ENCODE measurements at regions not wholly inside any gene's neighbourhood (a gene's known extent, or its start where the extent isn't known, plus 50 kb on each side); places are given as distances from the start of the nearest gene placed in this dataset.
"Not testable (repeated sequence)": the region's sequence is repeated elsewhere in the genome, so short reads cannot be mapped to it uniquely, and the experiment has no call there.

DNA sequence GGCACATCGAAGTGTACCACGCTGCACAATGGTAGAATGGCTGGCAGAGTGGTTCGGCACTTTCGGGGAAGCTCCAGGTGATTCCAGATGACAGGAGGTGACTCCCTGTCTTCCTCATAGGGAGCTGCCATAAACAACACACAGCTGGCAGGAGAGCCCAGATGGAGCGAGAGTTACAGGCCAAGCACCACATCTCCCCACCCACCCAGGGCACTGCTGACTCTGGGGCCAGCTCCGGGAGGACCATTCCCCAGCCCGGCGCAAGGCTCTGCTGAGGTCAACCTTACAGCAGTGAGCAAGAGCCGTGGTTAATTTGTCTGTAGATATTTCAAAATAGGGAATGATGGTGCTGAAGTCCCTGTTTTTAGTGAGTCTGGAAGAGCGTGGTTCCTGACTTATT is 78.8 kb upstream of the HMGXB4 start:
- DNase-seq (ENCODE audit: extremely low read depth in 1 of 2, low read depth in 1 of 2): no peak

DNA sequence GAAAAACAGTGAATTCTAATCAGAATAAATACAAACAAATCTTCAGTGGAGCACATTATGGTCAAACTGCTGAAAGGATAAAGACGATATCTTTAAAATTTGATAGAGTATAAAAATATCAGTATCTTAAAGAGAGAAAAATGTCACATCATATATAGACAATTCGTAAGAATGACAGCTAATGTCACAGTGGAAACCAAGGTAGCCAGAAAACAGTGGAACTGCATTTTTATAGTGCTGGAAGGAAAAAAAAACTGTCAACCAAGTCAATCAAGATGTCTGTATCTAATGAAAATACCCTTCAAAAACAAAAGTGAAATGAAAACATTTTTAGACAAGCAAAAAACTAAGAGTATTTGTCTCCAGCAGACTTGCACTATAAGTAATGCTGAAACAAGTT is 73.4 kb upstream of the HMGXB4 start:
- no peak for DNase-seq (ENCODE audit: extremely low read depth in 1 of 2, low read depth in 1 of 2)

- no peak for DNase-seq (ENCODE audit: extremely low read depth in 1 of 2, low read depth in 1 of 2)
Measured at GRCh38 chr22:35186492-35186891, 70.8 kb upstream of the HMGXB4 start.

DNA sequence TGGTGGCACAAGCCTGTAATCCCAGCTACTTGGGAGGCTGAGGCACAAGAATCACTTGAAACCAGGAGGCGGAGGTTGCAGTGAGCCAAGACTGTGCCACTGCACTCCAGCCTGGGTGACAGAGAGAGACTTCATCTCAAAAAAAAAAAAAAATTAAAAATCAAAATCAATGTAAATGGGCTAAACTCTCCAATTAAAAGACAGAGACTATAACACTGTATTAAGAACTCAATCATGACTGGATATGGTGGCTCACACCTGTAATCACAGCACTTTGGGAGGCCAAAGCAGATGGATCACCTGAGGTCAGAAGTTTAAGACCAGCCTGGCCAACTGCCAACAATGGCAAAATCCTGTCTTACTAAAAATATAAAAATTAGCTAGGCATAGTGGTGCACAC is 68.4 kb upstream of the HMGXB4 start:
- not testable (repeated sequence) for DNase-seq (ENCODE audit: extremely low read depth in 1 of 2, low read depth in 1 of 2)

DNA sequence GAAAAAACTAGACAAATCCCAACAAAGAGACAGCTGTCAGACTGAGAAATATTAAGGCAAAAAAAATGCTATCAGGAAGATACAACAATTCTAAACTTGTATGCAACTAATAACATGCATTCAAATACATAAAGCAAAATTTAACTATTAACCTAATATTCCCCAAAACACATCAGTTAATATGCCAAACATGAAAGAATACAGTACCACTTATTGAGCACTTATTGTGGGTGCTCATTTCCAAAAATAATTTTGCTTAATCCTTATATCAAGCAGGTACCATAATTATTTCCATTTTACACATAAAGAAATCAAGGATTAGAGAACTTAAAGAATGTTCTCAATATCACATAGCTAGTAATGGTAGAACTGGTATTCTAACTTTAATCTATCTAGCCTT is 67.7 kb upstream of the HMGXB4 start:
- DNase-seq (ENCODE audit: extremely low read depth in 1 of 2, low read depth in 1 of 2): no peak

DNA sequence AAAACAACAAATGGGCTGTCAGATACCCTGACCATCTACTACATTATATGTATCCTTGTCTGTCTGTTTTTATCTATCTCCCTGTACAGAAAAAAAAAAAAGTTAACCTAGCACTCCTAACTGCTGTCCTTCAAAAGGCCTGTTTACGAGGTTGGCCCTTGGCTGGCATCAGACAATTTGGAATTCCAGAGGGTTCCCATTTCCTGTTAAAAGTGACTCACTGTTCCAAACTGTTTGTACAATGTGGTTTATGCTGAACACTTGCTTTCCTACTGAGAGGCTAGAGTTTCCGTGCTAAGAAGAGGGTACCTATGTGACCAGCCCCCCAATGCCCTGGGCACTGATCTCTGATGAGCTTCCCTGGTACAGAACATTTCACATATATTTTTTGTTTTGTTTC is 65.9 kb upstream of the HMGXB4 start:
- no peak for DNase-seq (ENCODE audit: extremely low read depth in 1 of 2, low read depth in 1 of 2)

- DNase-seq (ENCODE audit: extremely low read depth in 1 of 2, low read depth in 1 of 2): no peak
Measured at GRCh38 chr22:35192129-35192918, 65.0 kb upstream of the HMGXB4 start.

- no peak for DNase-seq (ENCODE audit: extremely low read depth in 1 of 2, low read depth in 1 of 2)
Measured at GRCh38 chr22:35195226-35195625, 62.1 kb upstream of the HMGXB4 start.

GRCh38 chr22:35195821-35196220 is 61.5 kb upstream of the HMGXB4 start:
- DNase-seq (ENCODE audit: extremely low read depth in 1 of 2, low read depth in 1 of 2): no peak

- DNase-seq (ENCODE audit: extremely low read depth in 1 of 2, low read depth in 1 of 2): no peak
Measured at GRCh38 chr22:35197071-35197470, 60.2 kb upstream of the HMGXB4 start.

DNA sequence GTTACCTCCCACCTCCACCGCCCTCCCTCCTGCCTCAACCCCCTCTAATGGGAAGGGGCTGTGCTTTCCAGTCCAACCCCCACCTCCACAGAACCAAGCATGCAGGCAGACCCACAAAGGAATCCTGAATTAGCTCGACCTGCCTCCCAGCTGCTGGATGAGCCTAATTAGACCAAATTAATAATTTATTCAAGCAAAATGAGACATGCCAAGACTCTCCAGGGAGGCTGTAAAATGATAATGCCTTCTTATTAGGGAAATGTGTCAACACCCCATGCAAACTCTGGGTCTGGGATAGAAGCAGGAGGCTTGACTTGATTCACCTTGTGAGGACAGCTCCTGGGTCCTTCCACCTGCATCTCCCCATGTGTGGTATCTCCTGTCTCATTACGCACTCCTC is 59.4 kb upstream of the HMGXB4 start:
- no peak for DNase-seq (ENCODE audit: extremely low read depth in 1 of 2, low read depth in 1 of 2)

GRCh38 chr22:35198738-35199137 is 58.6 kb upstream of the HMGXB4 start:
- DNase-seq (ENCODE audit: extremely low read depth in 1 of 2, low read depth in 1 of 2): no peak

DNA sequence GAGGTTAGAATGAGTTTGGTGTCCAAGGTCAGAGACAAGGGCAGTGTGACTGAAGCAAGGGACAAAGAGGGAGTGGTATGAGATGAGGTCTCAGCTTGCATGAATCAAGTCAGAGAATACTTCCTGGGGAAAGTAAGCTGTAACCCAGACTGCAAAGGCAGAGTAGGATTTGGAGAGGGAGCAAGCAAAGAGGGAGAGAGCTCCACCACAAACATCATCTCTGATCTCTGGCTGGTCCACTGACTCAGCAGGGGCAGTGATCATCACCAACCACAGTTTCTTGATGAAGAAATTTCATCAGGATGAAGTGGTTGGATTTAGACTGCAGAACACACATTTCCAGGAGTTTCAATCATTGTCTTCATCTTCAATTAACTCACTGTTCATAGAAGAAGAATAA is 54.9 kb upstream of the HMGXB4 start:
- no peak for DNase-seq (ENCODE audit: extremely low read depth in 1 of 2, low read depth in 1 of 2)

- no peak for DNase-seq (ENCODE audit: extremely low read depth in 1 of 2, low read depth in 1 of 2)
Measured at GRCh38 chr22:35203583-35203982, 53.7 kb upstream of the HMGXB4 start.

- no peak for DNase-seq (ENCODE audit: extremely low read depth in 1 of 2, low read depth in 1 of 2)
Measured at GRCh38 chr22:35204807-35205775, 52.2 kb upstream of the HMGXB4 start.

GRCh38 chr22:35205961-35206360 is 51.3 kb upstream of the HMGXB4 start:
- DNase-seq (ENCODE audit: extremely low read depth in 1 of 2, low read depth in 1 of 2): no peak

GRCh38 chr22:35206889-35207288 is 50.4 kb upstream of the HMGXB4 start:
- no peak for DNase-seq (ENCODE audit: extremely low read depth in 1 of 2, low read depth in 1 of 2)

All from activated CD8-positive, alpha-beta memory T cell treated with anti-CD3 and anti-CD28 coated beads for 1 hour (primary cell).